Pancreas (tissue), 10 donors: ENCODE measurements at regions not wholly inside any gene's neighbourhood (a gene's known extent, or its start where the extent isn't known, plus 50 kb on each side); places are given as distances from the start of the nearest gene placed in this dataset.

Source experiments
- ATAC-seq, 4 donors: fragments of 200-7000 bp; cut with Tn5 transposase; one replicate each; pipeline versions ENCODE4 v1.8.0 to v1.9.1; 2020; ENCODE audit warnings: mild to moderate bottlenecking in 4 of 4, moderate library complexity in 4 of 4
- DNase-seq, 6 donors: peaks; one replicate each; pipeline ENCODE4 v3.0.0-alpha.2; 2020
- FAIRE-seq: peaks from 2 replicates; lab custom pipeline; 2012; peaks lifted over from hg19 to GRCh38; lab: Jason Lieb, UNC
- H3K27ac ChIP-seq, 4 donors: fragments of 200-600 bp; sonication (generic); 1 replicate in 3 of 4; 2 replicates in 1 of 4; pipeline versions ENCODE4 v1.5.0 to v1.8.0; 2020
- H3K27me3 ChIP-seq, 4 donors: fragments of 200-600 bp; one replicate each; pipeline ENCODE4 v1.8.0; 2021
- H3K36me3 ChIP-seq, 3 donors: fragments of 200-600 bp; sonication (generic) in 1 of 3; one replicate each; pipeline versions ENCODE4 v1.5.0 to v1.8.0; 2020 to 2021
- H3K4me1 ChIP-seq, 3 donors: fragments of 200-600 bp; one replicate each; pipeline ENCODE4 v1.8.0; 2021
- H3K4me3 ChIP-seq, 4 donors: fragments of 200-600 bp; sonication (generic) in 2 of 4; one replicate each; pipeline versions ENCODE4 v1.5.0 to v1.8.0; 2020 to 2021
- H3K9me3 ChIP-seq, 4 donors: fragments of 200-600 bp; one replicate each; pipeline ENCODE4 v1.8.0; 2021
- WGBS, 2 donors: extraction: QIAGEN DNeasy Blood & Tissue Kit; methylation state at CpG; one replicate each; pipeline ENCODE4 v1.1.7; 2013; 5-methylcytosine and 5-hydroxymethylcytosine counted together
- intact Hi-C, 3 donors: fragments of 100-400 bp; cut with DNase I; formaldehyde crosslinking; loops; one replicate each; pipeline versions ENCODE4 v1.11.1 to v1.14.2; 2022
- TF ChIP-seq, protein P1 (sequence below), 4 donors: fragments of 200-600 bp; sonication (generic) in 3 of 4; IDR thresholded peaks; one replicate each; pipeline versions ENCODE4 v1.5.0 to v1.8.0; 2021; ENCODE audit warnings: antibody characterized with exemption in 4 of 4
- donor health status: healthy with polysubstance abuse.
- donor health status: DM: no; HTN: no; CAD: no; lungs with moderate emphysema.
- donor health status: DM: no; HTN: no; CAD: no.
- donor health status: control.
- donor health status: control.
- donor health status: Bipolar disorder and iron deficiency.
- donor health status: DM: yes; HTN: yes; CAD: no.
- donor health status: DM: no; HTN: no; CAD: no.
- donor health status: DM: no; HTN: no; CAD: no.
- donor health status: DM: yes; HTN: yes; CAD: no.

DNA sequence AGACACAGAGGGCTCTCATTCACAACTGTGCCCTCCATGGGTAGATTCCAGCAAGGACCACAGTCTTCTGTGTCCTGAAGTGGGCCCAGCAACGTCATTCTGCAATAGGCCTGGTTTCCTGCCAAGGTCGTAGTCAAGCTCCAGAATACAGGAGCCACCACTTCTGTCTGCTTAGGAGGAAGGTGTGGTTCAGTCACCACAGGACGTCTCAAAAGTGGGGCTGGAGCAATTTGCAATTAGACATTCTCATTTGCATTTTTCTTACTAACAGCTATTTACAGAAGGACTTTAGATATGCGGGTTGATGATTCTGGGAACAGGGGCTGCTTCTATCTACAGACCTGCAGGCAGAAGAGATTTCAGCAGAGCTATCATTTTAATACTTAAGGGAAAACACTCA, 58.7 kb upstream of the MYRIP start:
- FAIRE-seq: no peak
- no peaks in the 10 kb centered on the region for H3K9me3 ChIP-seq
- no peak for ATAC-seq

DNA sequence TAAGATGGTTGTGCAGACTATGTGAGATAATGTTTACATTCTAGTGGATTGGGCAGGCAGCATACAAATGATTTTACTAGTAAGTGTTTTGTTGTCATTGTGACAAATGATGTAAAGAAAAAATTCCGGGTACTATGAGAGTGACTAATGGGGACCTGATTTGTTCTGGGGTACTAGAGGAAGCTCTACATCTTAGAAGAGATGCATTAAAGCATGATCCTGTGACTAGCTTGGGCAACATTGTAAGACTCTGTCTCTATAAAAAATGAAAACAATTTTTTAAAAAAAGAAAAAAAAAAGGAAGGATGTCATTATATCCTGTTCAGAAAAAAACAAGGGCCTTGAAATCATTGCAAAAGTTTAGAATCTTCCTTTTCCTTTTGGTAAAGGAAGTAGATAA, 58.1 kb upstream of the MYRIP start:
- intact Hi-C loops: no loop called here
- WGBS, 2 donors: 39 to 49% methylated on average over 1 of the region's 1 CpG
- Histone ChIP-seq H3K36me3 (no peaks in the 10 kb centered on the region), H3K4me3 (no peak overlapping the region), H3K4me1 (peaks cover 0 to 17% (median 15%) of the 10 kb centered on the region in 3 donors), H3K27ac (no peak overlapping the region), H3K27me3 (no peaks in the 10 kb centered on the region), H3K9me3 (no peaks in the 10 kb centered on the region)
- DNase-seq: no peak
- ATAC-seq: no peak
- TF ChIP-seq, protein P1, sequence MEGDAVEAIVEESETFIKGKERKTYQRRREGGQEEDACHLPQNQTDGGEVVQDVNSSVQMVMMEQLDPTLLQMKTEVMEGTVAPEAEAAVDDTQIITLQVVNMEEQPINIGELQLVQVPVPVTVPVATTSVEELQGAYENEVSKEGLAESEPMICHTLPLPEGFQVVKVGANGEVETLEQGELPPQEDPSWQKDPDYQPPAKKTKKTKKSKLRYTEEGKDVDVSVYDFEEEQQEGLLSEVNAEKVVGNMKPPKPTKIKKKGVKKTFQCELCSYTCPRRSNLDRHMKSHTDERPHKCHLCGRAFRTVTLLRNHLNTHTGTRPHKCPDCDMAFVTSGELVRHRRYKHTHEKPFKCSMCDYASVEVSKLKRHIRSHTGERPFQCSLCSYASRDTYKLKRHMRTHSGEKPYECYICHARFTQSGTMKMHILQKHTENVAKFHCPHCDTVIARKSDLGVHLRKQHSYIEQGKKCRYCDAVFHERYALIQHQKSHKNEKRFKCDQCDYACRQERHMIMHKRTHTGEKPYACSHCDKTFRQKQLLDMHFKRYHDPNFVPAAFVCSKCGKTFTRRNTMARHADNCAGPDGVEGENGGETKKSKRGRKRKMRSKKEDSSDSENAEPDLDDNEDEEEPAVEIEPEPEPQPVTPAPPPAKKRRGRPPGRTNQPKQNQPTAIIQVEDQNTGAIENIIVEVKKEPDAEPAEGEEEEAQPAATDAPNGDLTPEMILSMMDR (IDR thresholded peaks at IDR 0.05): no peak
- no peak for FAIRE-seq

More for the DNA sequence above, 58.7 kb upstream of the MYRIP start:
- H3K27ac ChIP-seq: no peak overlapping the region
- intact Hi-C loops: no loop called here
- 54 to 62% methylated on average over 4 of the region's 4 CpGs for WGBS, 2 donors
- TF ChIP-seq, protein P1 (IDR thresholded peaks at IDR 0.05): no peak
- no peak overlapping the region for H3K4me3 ChIP-seq
- peaks cover 0 to 17% (median 15%) of the 10 kb centered on the region in 3 donors for H3K4me1 ChIP-seq
- no peak for DNase-seq
- H3K27me3 ChIP-seq: no peaks in the 10 kb centered on the region
- no peaks in the 10 kb centered on the region for H3K36me3 ChIP-seq

DNA sequence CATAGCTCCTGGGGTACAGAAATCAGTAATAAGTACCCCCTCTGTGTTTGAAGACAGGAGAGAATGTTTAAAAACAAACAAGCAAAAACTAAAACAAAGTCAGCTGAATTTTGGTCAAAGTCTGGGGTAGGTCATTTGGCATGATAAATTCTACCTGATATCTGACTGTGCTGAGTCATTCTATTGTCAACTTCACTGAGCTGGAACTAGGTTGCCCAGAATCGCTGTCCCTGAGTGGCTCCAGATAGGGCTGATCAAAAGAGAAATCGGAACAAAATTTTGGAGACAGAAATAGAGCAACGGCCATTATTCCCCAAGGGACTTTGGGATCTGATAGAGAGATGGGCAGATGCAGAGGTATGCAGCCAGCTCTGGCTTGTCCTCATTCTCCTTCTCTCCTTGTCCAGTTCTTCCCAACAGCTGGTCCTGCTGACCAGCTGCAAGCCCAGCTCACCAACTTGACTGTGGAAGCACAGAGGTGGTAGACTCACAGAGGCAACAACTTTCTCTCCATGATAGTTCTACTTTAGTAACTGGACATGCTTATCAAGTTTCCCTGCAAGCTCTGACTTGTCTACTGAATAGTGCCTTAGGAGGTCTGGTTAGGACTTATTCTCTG, 57.3 kb upstream of the MYRIP start:
- no peak for FAIRE-seq
- intact Hi-C loops: no loop called here

DNA sequence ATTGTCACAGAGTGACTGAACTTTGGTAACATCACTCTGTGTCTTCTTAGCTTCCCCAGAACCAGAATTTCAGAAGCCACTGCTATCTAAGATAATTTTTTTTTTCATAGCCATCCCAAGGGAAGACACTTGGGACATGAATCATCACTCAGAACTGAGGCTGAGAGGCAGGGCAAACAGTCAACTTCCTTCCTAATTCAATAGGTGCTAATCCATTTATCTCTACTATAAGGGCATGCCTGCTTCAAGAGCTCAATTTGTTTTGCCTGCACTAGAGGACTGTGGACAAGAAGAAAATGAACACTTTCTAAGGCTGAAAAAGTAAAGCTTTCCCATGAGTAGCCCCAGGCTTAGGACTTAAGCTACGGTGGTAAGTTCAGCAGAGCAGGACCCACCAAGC, 56.7 kb upstream of the MYRIP start:
- DNase-seq (no peak), ATAC-seq (no peak), FAIRE-seq (no peak)
- TF ChIP-seq, protein P1 (IDR thresholded peaks at IDR 0.05): no peak
- no peak overlapping the region for H3K4me3 ChIP-seq
- no peaks in the 10 kb centered on the region for H3K9me3 ChIP-seq
- H3K4me1 ChIP-seq: peaks cover 0 to 17% (median 15%) of the 10 kb centered on the region in 3 donors
- 97 to 100% methylated on average over 1 of the region's 1 CpG for WGBS, 2 donors
- no peaks in the 10 kb centered on the region for H3K27me3 ChIP-seq
- intact Hi-C loops: no loop called here
- H3K36me3 ChIP-seq: no peaks in the 10 kb centered on the region
- H3K27ac ChIP-seq: no peak overlapping the region

More for the DNA sequence above, 57.3 kb upstream of the MYRIP start:
- 15 to 19% methylated on average over 3 of the region's 3 CpGs for WGBS, 2 donors
- Histone ChIP-seq H3K27ac (no peak overlapping the region), H3K9me3 (no peaks in the 10 kb centered on the region), H3K36me3 (no peaks in the 10 kb centered on the region), H3K4me1 (peaks cover 0 to 17% (median 15%) of the 10 kb centered on the region in 3 donors), H3K4me3 (no peak overlapping the region), H3K27me3 (no peaks in the 10 kb centered on the region)
- ATAC-seq: peak; percentile 81 to 89 (median 86)
- TF ChIP-seq, protein P1 (IDR thresholded peaks at IDR 0.05): no peak
- peak in 1 of 6 donors; percentile 11 for DNase-seq

DNA sequence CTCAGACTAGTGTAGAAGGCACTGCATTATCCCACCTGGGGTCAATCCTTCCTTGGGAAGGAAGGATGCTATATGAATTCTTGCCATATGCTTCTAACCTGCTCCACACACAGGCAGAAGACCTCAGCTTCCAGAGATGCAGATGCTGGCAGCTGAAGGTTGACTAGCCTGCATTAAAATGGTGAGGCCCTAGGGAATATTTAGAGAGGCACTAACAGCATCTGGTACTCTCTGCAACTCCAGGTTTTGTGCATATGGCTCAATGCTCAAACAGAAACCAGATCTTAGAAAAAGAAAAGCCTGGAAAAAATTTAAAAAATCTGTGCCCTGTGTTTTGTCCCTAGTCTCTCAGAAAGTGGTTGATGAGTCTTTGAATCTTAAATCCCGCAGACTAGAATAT, 56.0 kb upstream of the MYRIP start:
- 80 to 86% methylated on average over 1 of the region's 1 CpG for whole genome bisulfite sequencing, 2 donors
- H3K4me3 ChIP-seq: no peak overlapping the region
- intact Hi-C loops: no loop called here
- no peak for FAIRE-seq
- H3K4me1 ChIP-seq: peaks cover 0 to 17% (median 8%) of the 10 kb centered on the region in 3 donors
- TF ChIP-seq, protein P1 (IDR thresholded peaks at IDR 0.05): no peak
- H3K36me3 ChIP-seq: no peaks in the 10 kb centered on the region
- H3K9me3 ChIP-seq: no peaks in the 10 kb centered on the region
- DNase-seq: no peak
- no peaks in the 10 kb centered on the region for H3K27me3 ChIP-seq
- no peak for ATAC-seq
- H3K27ac ChIP-seq: no peak overlapping the region
